Panc1 (cell line): ENCODE measurements at regions not wholly inside any gene's neighbourhood (a gene's known extent, or its start where the extent isn't known, plus 50 kb on each side); places are given as distances from the start of the nearest gene placed in this dataset.

Source experiments
- ATAC-seq: fragments of 200-7000 bp; cut with Tn5 transposase; 2 replicates; pipeline ENCODE4 v1.9.1; 2020; ENCODE audit warnings: mild to moderate bottlenecking, moderate library complexity
- BruUV-seq: library from RNA; stranded (reverse); fragments of 400-500 nt; replicated peaks from 2 replicates; lab custom pipeline; 2021; lab: Mats Ljungman, UMichigan
- CTCF ChIA-PET: fragments of 300-600 bp; sonication (Branson Sonifier 250); formaldehyde crosslinking; loops from one replicate; lab custom pipeline; 2022; ENCODE audit warnings: antibody characterized with exemption; lab: Charles Lee
- POLR2A ChIA-PET: fragments of 300-600 bp; sonication (Branson Sonifier 250); formaldehyde crosslinking; loops from one replicate; lab custom pipeline; 2022; ENCODE audit warnings: antibody characterized with exemption; lab: Charles Lee
- DNase-seq: peaks from one replicate; pipeline ENCODE4 v3.0.0-alpha.2; 2010; ENCODE audit warnings: low read depth, low spot score
- H3K27ac ChIP-seq: 2 replicates; pipeline ENCODE4 v1.5.1; 2011; ENCODE audit warnings: mild to moderate bottlenecking, low read length, inconsistent platforms
- H3K27me3 ChIP-seq: fragments of 200-500 bp; sonication (Bioruptor generic); 2 replicates; pipeline ENCODE4 v1.6.0; 2014; ENCODE audit warnings: low read length, inconsistent platforms; ENCODE audit not compliant: control insufficient read depth, insufficient read depth
- H3K36me3 ChIP-seq: fragments of 200-500 bp; sonication (Bioruptor generic); 2 replicates; pipeline ENCODE4 v1.5.1; 2014; ENCODE audit warnings: inconsistent platforms, mild to moderate bottlenecking, low read length, moderate library complexity; ENCODE audit not compliant: control insufficient read depth, insufficient read depth
- H3K4me1 ChIP-seq: 2 replicates; pipeline ENCODE4 v1.5.1; 2011; ENCODE audit warnings: inconsistent platforms, mild to moderate bottlenecking, low read length, moderate library complexity; ENCODE audit not compliant: control insufficient read depth, insufficient read depth
- H3K4me3 ChIP-seq, 2 experiments: 2 replicates each; pipeline ENCODE4 v1.5.1; 2011 to 2012; ENCODE audit warnings: low read depth in 2 of 2, low read length in 2 of 2, mild to moderate bottlenecking in 2 of 2, inconsistent platforms in 1 of 2, moderate library complexity in 1 of 2
- H3K9me3 ChIP-seq: fragments of 200-500 bp; sonication (Bioruptor generic); 2 replicates; pipeline ENCODE4 v1.5.1; 2014; ENCODE audit warnings: low read depth, mild to moderate bottlenecking, inconsistent platforms, low read length, moderate library complexity; ENCODE audit not compliant: control insufficient read depth, insufficient read depth
- CTCF ChIP-seq: fragments of 450-650 bp; IDR thresholded peaks from 2 replicates; pipeline ENCODE4 v1.5.1; 2017; ENCODE audit warnings: mild to moderate bottlenecking
- POLR2AphosphoS5 ChIP-seq: IDR thresholded peaks from 2 replicates; pipeline ENCODE4 v1.6.1; 2012; ENCODE audit warnings: mild to moderate bottlenecking, low read depth, low read length, moderate library complexity
- SIN3A ChIP-seq: IDR thresholded peaks from 2 replicates; pipeline ENCODE4 v1.6.1; 2012; ENCODE audit warnings: low read depth, mild to moderate bottlenecking, low read length, moderate library complexity, borderline replicate concordance; ENCODE audit not compliant: insufficient read depth
- TCF7L2 ChIP-seq: IDR thresholded peaks from 2 replicates; pipeline ENCODE4 v1.6.1; 2011; ENCODE audit warnings: mild to moderate bottlenecking, low read depth, low read length, inconsistent platforms
- in situ Hi-C: cut with HindIII; loops from 2 replicates; pipeline ENCODE4 v1.10.0; 2016; ENCODE audit warnings: low sequenced_read_pairs, low pct_unique_long_range_greater_than_20kb
- intact Hi-C: fragments of 100-400 bp; cut with micrococcal nuclease; formaldehyde crosslinking; loops from one replicate; pipeline ENCODE4 v1.10.0; 2022; ENCODE audit not compliant: unreplicated experiment
- TF ChIP-seq, protein P1 (sequence below), 2 experiments: IDR thresholded peaks; 2 replicates each; pipeline ENCODE4 v1.6.1; 2011 to 2012; ENCODE audit warnings: low read depth in 2 of 2, control low read depth in 1 of 2, low read length in 1 of 2, mild to moderate bottlenecking in 1 of 2, moderate library complexity in 1 of 2; ENCODE audit not compliant: insufficient read depth in 1 of 2

- DNase-seq (no peak), ATAC-seq (no peak)
- BruUV-seq, result no TSS peak
- Histone ChIP-seq H3K4me3 (no peak overlapping the region), H3K4me1 (no peaks in the 10 kb centered on the region), H3K36me3 (no peaks in the 10 kb centered on the region), H3K27ac (no peak overlapping the region), H3K9me3 (no peaks in the 10 kb centered on the region), H3K27me3 (peaks cover 5% of the 10 kb centered on the region)
- ChIA-PET CTCF (no interaction called here), POLR2A (no interaction called here)
- TF ChIP-seq SIN3A, result no peak
- TF ChIP-seq TCF7L2, result no peak
- no peak for TF ChIP-seq POLR2AphosphoS5
- TF ChIP-seq CTCF, result no peak
- TF ChIP-seq, protein P1, sequence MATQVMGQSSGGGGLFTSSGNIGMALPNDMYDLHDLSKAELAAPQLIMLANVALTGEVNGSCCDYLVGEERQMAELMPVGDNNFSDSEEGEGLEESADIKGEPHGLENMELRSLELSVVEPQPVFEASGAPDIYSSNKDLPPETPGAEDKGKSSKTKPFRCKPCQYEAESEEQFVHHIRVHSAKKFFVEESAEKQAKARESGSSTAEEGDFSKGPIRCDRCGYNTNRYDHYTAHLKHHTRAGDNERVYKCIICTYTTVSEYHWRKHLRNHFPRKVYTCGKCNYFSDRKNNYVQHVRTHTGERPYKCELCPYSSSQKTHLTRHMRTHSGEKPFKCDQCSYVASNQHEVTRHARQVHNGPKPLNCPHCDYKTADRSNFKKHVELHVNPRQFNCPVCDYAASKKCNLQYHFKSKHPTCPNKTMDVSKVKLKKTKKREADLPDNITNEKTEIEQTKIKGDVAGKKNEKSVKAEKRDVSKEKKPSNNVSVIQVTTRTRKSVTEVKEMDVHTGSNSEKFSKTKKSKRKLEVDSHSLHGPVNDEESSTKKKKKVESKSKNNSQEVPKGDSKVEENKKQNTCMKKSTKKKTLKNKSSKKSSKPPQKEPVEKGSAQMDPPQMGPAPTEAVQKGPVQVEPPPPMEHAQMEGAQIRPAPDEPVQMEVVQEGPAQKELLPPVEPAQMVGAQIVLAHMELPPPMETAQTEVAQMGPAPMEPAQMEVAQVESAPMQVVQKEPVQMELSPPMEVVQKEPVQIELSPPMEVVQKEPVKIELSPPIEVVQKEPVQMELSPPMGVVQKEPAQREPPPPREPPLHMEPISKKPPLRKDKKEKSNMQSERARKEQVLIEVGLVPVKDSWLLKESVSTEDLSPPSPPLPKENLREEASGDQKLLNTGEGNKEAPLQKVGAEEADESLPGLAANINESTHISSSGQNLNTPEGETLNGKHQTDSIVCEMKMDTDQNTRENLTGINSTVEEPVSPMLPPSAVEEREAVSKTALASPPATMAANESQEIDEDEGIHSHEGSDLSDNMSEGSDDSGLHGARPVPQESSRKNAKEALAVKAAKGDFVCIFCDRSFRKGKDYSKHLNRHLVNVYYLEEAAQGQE (IDR thresholded peaks at IDR 0.05; ENCODE audit: insufficient read depth in 1 of 2, low read depth in 2 of 2, low read length in 1 of 2), result no peak
- intact Hi-C loops (no loop called here), in situ Hi-C loops (no loop called here)
Measured at GRCh38 chr2:134109725-134110124, 144.1 kb upstream of the MGAT5 start.

GRCh38 chr2:134110532-134110931 lies 143.3 kb upstream of the MGAT5 start:
- CTCF ChIA-PET, result no interaction called here
- ATAC-seq (no peak), DNase-seq (no peak)
- intact Hi-C loops, result no loop called here
- no peaks in the 10 kb centered on the region for H3K36me3 ChIP-seq
- no TSS peak for BruUV-seq
- no peak overlapping the region for H3K27ac ChIP-seq
- H3K4me3 ChIP-seq, result no peak overlapping the region
- TF ChIP-seq SIN3A (no peak), POLR2AphosphoS5 (no peak), CTCF (no peak), TCF7L2 (no peak)
- TF ChIP-seq, protein P1 (IDR thresholded peaks at IDR 0.05; ENCODE audit: insufficient read depth in 1 of 2, low read depth in 2 of 2, low read length in 1 of 2), result no peak
- in situ Hi-C loops, result no loop called here
- H3K27me3 ChIP-seq, result peaks cover 10% of the 10 kb centered on the region
- POLR2A ChIA-PET, result no interaction called here
- no peaks in the 10 kb centered on the region for H3K4me1 ChIP-seq
- no peaks in the 10 kb centered on the region for H3K9me3 ChIP-seq
